ENCODE measurements at regions not wholly inside any gene's neighbourhood (a gene's known extent, or its start where the extent isn't known, plus 50 kb on each side); places are given as distances from the start of the nearest gene placed in this dataset.

- DNase-seq = no peak
- Histone ChIP-seq H3K4me3 (no peak overlapping the region), H3K27me3 (no peaks in the 10 kb centered on the region), H3K27ac (no peak overlapping the region), H3K36me3 (no peaks in the 10 kb centered on the region), H3K4me1 (no peaks in the 10 kb centered on the region), H3K9me3 (no peaks in the 10 kb centered on the region)
- TF ChIP-seq CTCF (IDR thresholded peaks at IDR 0.05) (no peak), POLR2A (IDR thresholded peaks at IDR 0.05) (no peak)
- no peak for ATAC-seq
- WGBS (ENCODE audit: insufficient coverage, low coverage, low lambda C conversion rate, missing lambda C conversion rate) = 54% methylated on average over 1 of the region's 1 CpG
- intact Hi-C loops (cut with DNase I) = no loop called here
These were observed 1496.8 kb upstream of the CELF4 start for GRCh38 chr18:39062426-39062825.

- Histone ChIP-seq H3K4me1 (no peaks in the 10 kb centered on the region), H3K27ac (no peak overlapping the region), H3K9me3 (no peaks in the 10 kb centered on the region), H3K4me3 (no peak overlapping the region), H3K36me3 (no peaks in the 10 kb centered on the region), H3K27me3 (no peaks in the 10 kb centered on the region)
- 40% methylated on average over 6 of the region's 6 CpGs for WGBS (ENCODE audit: insufficient coverage, low coverage, low lambda C conversion rate, missing lambda C conversion rate)
- no peak for TF ChIP-seq POLR2A (IDR thresholded peaks at IDR 0.05)
- no peak for TF ChIP-seq CTCF (IDR thresholded peaks at IDR 0.05)
- DNase-seq = no peak
- intact Hi-C loops (cut with DNase I) = no loop called here
- no peak for ATAC-seq
These were observed 1492.9 kb upstream of the CELF4 start for GRCh38 chr18:39058386-39059000.

- TF ChIP-seq CTCF (IDR thresholded peaks at IDR 0.05) (no peak), POLR2A (IDR thresholded peaks at IDR 0.05) (no peak)
- WGBS (ENCODE audit: insufficient coverage, low coverage, low lambda C conversion rate, missing lambda C conversion rate) = 16% methylated on average over 2 of the region's 3 CpGs
- no peaks in the 10 kb centered on the region for H3K4me1 ChIP-seq
- H3K27me3 ChIP-seq = no peaks in the 10 kb centered on the region
- no peaks in the 10 kb centered on the region for H3K36me3 ChIP-seq
- H3K4me3 ChIP-seq = no peak overlapping the region
- H3K27ac ChIP-seq = no peak overlapping the region
- no peak for DNase-seq
- intact Hi-C loops (cut with DNase I) = no loop called here
- ATAC-seq = no peak
- H3K9me3 ChIP-seq = no peaks in the 10 kb centered on the region
These were observed 1491.9 kb upstream of the CELF4 start for GRCh38 chr18:39057423-39058064.

GRCh38 chr18:39053571-39053970, 1488.0 kb upstream of the CELF4 start:
- TF ChIP-seq POLR2A (IDR thresholded peaks at IDR 0.05) = no peak
- TF ChIP-seq CTCF (IDR thresholded peaks at IDR 0.05) = no peak
- H3K4me1 ChIP-seq = no peaks in the 10 kb centered on the region
- intact Hi-C loops (cut with DNase I) = no loop called here
- DNase-seq (no peak), ATAC-seq (no peak)
- no peaks in the 10 kb centered on the region for H3K36me3 ChIP-seq
- no peak overlapping the region for H3K4me3 ChIP-seq
- WGBS (ENCODE audit: insufficient coverage, low coverage, low lambda C conversion rate, missing lambda C conversion rate) = 42% methylated on average over 2 of the region's 2 CpGs
- no peaks in the 10 kb centered on the region for H3K27me3 ChIP-seq
- H3K27ac ChIP-seq = no peak overlapping the region
- H3K9me3 ChIP-seq = no peaks in the 10 kb centered on the region
